ENCODE measurements at regions not wholly inside any gene's neighbourhood (a gene's known extent, or its start where the extent isn't known, plus 50 kb on each side); places are given as distances from the start of the nearest gene placed in this dataset.

DNA sequence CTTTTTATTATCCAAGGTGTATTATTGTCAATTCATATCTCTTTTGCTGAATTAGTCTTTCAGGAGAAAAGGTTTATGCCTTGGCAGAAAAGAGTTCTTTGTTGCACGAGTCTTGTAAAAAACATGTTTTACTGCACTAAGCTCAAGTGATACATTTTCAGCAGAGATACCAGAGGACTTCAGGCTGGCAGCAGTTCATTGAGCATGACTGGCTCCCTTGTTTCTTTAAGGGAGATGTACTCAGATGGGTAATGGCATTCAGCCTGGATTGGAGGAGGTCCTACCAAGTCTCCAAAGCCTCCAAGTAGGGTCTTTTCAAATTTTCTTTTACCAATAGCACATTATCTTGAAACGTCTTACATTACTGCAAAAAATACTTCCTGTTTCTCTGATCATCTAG, 400.1 kb downstream of the NSUN3 start:
- Histone ChIP-seq H3K27ac (ENCODE audit: insufficient read depth in 1 of 2, low read depth in 1 of 2, low read length in 2 of 2, poor library complexity in 1 of 2, severe bottlenecking in 2 of 2) (no peak overlapping the region), H3K36me3 (ENCODE audit: control insufficient read depth in 4 of 4, insufficient read depth in 4 of 4, low read length in 3 of 4) (no peaks in the 10 kb centered on the region), H3K27me3 (replicated peaks in 2 of 5; ENCODE audit: control insufficient read depth in 4 of 5, insufficient read depth in 5 of 5, low read length in 4 of 5) (no peaks in the 10 kb centered on the region), H3K4me1 (ENCODE audit: control extremely low read depth in 1 of 4, control insufficient read depth in 4 of 4, insufficient read depth in 4 of 4, low read length in 3 of 4) (no peaks in the 10 kb centered on the region), H3K4me3 (ENCODE audit: control insufficient read depth in 1 of 7, extremely low read depth in 1 of 7, insufficient read depth in 4 of 7, low read depth in 2 of 7, low read length in 6 of 7) (no peak overlapping the region), H3K9me3 (ENCODE audit: control extremely low read depth in 1 of 5, control insufficient read depth in 4 of 5, insufficient read depth in 2 of 5, low read depth in 1 of 5, low read length in 4 of 5) (no peaks in the 10 kb centered on the region)
- CTCF ChIA-PET, result no interaction called here
- DNase-seq, result no peak
- POLR2A ChIA-PET, result no interaction called here
- WGBS (ENCODE audit: insufficient coverage), result 56% methylated on average over 2 of the region's 2 CpGs

DNA sequence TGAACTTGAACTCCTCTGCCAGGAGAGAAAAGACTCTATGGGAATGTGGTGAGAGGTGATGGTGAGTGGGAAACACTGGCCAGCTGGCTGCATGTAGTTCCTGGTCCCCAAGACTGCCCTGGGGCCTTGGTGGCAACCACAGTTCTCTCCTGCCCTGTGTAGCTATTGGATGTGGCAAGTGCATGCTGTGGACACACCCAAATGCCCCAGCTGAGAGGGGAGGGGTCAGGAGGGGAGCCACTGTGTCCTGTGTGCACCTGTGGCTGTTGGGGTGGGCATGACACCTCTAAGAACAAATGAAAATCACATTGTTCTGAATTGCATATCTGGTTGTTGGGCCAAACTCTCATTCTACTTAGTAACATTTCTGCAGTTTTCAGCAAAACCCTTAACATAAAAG, 409.6 kb downstream of the NSUN3 start:
- no peaks in the 10 kb centered on the region for H3K27me3 ChIP-seq (replicated peaks in 2 of 5; ENCODE audit: control insufficient read depth in 4 of 5, insufficient read depth in 5 of 5, low read length in 4 of 5)
- no peak for DNase-seq
- H3K4me1 ChIP-seq (ENCODE audit: control extremely low read depth in 1 of 4, control insufficient read depth in 4 of 4, insufficient read depth in 4 of 4, low read length in 3 of 4), result no peaks in the 10 kb centered on the region
- POLR2A ChIA-PET, result no interaction called here
- no peak overlapping the region for H3K4me3 ChIP-seq (ENCODE audit: control insufficient read depth in 1 of 7, extremely low read depth in 1 of 7, insufficient read depth in 4 of 7, low read depth in 2 of 7, low read length in 6 of 7)
- CTCF ChIA-PET, result no interaction called here
- H3K36me3 ChIP-seq (ENCODE audit: control insufficient read depth in 4 of 4, insufficient read depth in 4 of 4, low read length in 3 of 4), result no peaks in the 10 kb centered on the region
- no peak overlapping the region for H3K27ac ChIP-seq (ENCODE audit: insufficient read depth in 1 of 2, low read depth in 1 of 2, low read length in 2 of 2, poor library complexity in 1 of 2, severe bottlenecking in 2 of 2)
- H3K9me3 ChIP-seq (ENCODE audit: control extremely low read depth in 1 of 5, control insufficient read depth in 4 of 5, insufficient read depth in 2 of 5, low read depth in 1 of 5, low read length in 4 of 5), result peaks cover 1 to 19% (median 7%) of the 10 kb centered on the region in 5 experiments

GRCh38 chr3:94481226-94481898, 418.5 kb downstream of the NSUN3 start:
- CTCF ChIA-PET, result no interaction called here
- H3K27me3 ChIP-seq (replicated peaks in 2 of 5; ENCODE audit: control insufficient read depth in 4 of 5, insufficient read depth in 5 of 5, low read length in 4 of 5), result no peaks in the 10 kb centered on the region
- H3K36me3 ChIP-seq (ENCODE audit: control insufficient read depth in 4 of 4, insufficient read depth in 4 of 4, low read length in 3 of 4), result no peaks in the 10 kb centered on the region
- no peak overlapping the region for H3K27ac ChIP-seq (ENCODE audit: insufficient read depth in 1 of 2, low read depth in 1 of 2, low read length in 2 of 2, poor library complexity in 1 of 2, severe bottlenecking in 2 of 2)
- peaks cover 0 to 3% (median 0%) of the 10 kb centered on the region in 5 experiments for H3K9me3 ChIP-seq (ENCODE audit: control extremely low read depth in 1 of 5, control insufficient read depth in 4 of 5, insufficient read depth in 2 of 5, low read depth in 1 of 5, low read length in 4 of 5)
- H3K4me3 ChIP-seq (ENCODE audit: control insufficient read depth in 1 of 7, extremely low read depth in 1 of 7, insufficient read depth in 4 of 7, low read depth in 2 of 7, low read length in 6 of 7), result no peak overlapping the region
- DNase-seq, result no peak
- POLR2A ChIA-PET, result no interaction called here
- no peaks in the 10 kb centered on the region for H3K4me1 ChIP-seq (ENCODE audit: control extremely low read depth in 1 of 4, control insufficient read depth in 4 of 4, insufficient read depth in 4 of 4, low read length in 3 of 4)
- WGBS (ENCODE audit: insufficient coverage), result 88% methylated on average over 1 of the region's 3 CpGs

DNA sequence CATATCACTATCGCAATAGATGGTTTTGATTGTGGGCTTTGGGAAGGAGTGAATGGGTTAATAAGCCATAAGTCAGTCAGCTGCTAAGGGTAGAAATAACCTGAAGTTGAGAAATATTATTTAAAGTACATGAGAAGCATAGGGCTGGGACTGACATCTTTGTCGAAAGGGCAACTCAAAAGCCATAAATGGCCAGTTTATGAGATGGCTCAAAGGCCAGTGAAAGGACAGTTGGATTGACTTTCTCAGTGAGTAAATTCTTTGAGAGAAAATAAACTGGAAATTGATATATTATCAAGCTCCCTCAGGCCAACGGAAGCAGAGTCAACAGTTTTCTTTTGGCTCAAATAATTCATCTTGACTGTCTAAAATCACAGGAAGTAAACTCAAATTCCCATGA, 419.8 kb downstream of the NSUN3 start:
- no peak overlapping the region for H3K27ac ChIP-seq (ENCODE audit: insufficient read depth in 1 of 2, low read depth in 1 of 2, low read length in 2 of 2, poor library complexity in 1 of 2, severe bottlenecking in 2 of 2)
- H3K9me3 ChIP-seq (ENCODE audit: control extremely low read depth in 1 of 5, control insufficient read depth in 4 of 5, insufficient read depth in 2 of 5, low read depth in 1 of 5, low read length in 4 of 5), result no peaks in the 10 kb centered on the region
- CTCF ChIA-PET, result no interaction called here
- no peak overlapping the region for H3K4me3 ChIP-seq (ENCODE audit: control insufficient read depth in 1 of 7, extremely low read depth in 1 of 7, insufficient read depth in 4 of 7, low read depth in 2 of 7, low read length in 6 of 7)
- H3K36me3 ChIP-seq (ENCODE audit: control insufficient read depth in 4 of 4, insufficient read depth in 4 of 4, low read length in 3 of 4), result no peaks in the 10 kb centered on the region
- H3K4me1 ChIP-seq (ENCODE audit: control extremely low read depth in 1 of 4, control insufficient read depth in 4 of 4, insufficient read depth in 4 of 4, low read length in 3 of 4), result no peaks in the 10 kb centered on the region
- 100% methylated on average over 2 of the region's 3 CpGs for whole genome bisulfite sequencing (ENCODE audit: insufficient coverage)
- no peak for DNase-seq
- no peaks in the 10 kb centered on the region for H3K27me3 ChIP-seq (replicated peaks in 2 of 5; ENCODE audit: control insufficient read depth in 4 of 5, insufficient read depth in 5 of 5, low read length in 4 of 5)
- POLR2A ChIA-PET, result no interaction called here

DNA sequence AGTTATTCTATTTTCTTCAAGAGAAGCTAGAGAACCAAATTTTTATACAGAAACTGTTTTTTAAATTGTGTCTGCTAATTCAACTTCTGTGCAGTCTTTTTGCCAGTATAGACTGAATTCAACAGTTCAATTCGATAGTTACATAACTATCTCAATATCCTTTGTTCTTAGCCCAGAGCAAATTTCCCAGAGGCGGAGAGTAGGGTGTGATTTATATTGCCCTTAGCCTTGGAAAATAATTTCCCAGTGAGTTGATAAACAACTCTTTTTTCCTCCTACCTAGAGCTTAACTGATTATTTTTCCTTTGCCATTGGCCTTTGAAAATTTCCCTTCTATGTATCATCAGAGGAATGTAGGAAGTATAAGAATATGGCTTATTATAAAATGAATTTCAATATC, 420.5 kb downstream of the NSUN3 start:
- H3K4me3 ChIP-seq (ENCODE audit: control insufficient read depth in 1 of 7, extremely low read depth in 1 of 7, insufficient read depth in 4 of 7, low read depth in 2 of 7, low read length in 6 of 7), result no peak overlapping the region
- no peaks in the 10 kb centered on the region for H3K27me3 ChIP-seq (replicated peaks in 2 of 5; ENCODE audit: control insufficient read depth in 4 of 5, insufficient read depth in 5 of 5, low read length in 4 of 5)
- no peak for DNase-seq
- H3K4me1 ChIP-seq (ENCODE audit: control extremely low read depth in 1 of 4, control insufficient read depth in 4 of 4, insufficient read depth in 4 of 4, low read length in 3 of 4), result no peaks in the 10 kb centered on the region
- no CpG with 5 or more reads among the region's 2 CpGs for WGBS (ENCODE audit: insufficient coverage)
- ChIA-PET POLR2A (no interaction called here), CTCF (no interaction called here)
- no peak overlapping the region for H3K27ac ChIP-seq (ENCODE audit: insufficient read depth in 1 of 2, low read depth in 1 of 2, low read length in 2 of 2, poor library complexity in 1 of 2, severe bottlenecking in 2 of 2)
- H3K9me3 ChIP-seq (ENCODE audit: control extremely low read depth in 1 of 5, control insufficient read depth in 4 of 5, insufficient read depth in 2 of 5, low read depth in 1 of 5, low read length in 4 of 5), result no peaks in the 10 kb centered on the region
- H3K36me3 ChIP-seq (ENCODE audit: control insufficient read depth in 4 of 4, insufficient read depth in 4 of 4, low read length in 3 of 4), result no peaks in the 10 kb centered on the region

GRCh38 chr3:94494992-94495391, 432.1 kb downstream of the NSUN3 start:
- Histone ChIP-seq H3K27me3 (replicated peaks in 2 of 5; ENCODE audit: control insufficient read depth in 4 of 5, insufficient read depth in 5 of 5, low read length in 4 of 5) (no peaks in the 10 kb centered on the region), H3K27ac (ENCODE audit: insufficient read depth in 1 of 2, low read depth in 1 of 2, low read length in 2 of 2, poor library complexity in 1 of 2, severe bottlenecking in 2 of 2) (no peak overlapping the region), H3K4me1 (ENCODE audit: control extremely low read depth in 1 of 4, control insufficient read depth in 4 of 4, insufficient read depth in 4 of 4, low read length in 3 of 4) (no peaks in the 10 kb centered on the region), H3K4me3 (ENCODE audit: control insufficient read depth in 1 of 7, extremely low read depth in 1 of 7, insufficient read depth in 4 of 7, low read depth in 2 of 7, low read length in 6 of 7) (no peak overlapping the region), H3K36me3 (ENCODE audit: control insufficient read depth in 4 of 4, insufficient read depth in 4 of 4, low read length in 3 of 4) (no peaks in the 10 kb centered on the region), H3K9me3 (ENCODE audit: control extremely low read depth in 1 of 5, control insufficient read depth in 4 of 5, insufficient read depth in 2 of 5, low read depth in 1 of 5, low read length in 4 of 5) (no peaks in the 10 kb centered on the region)
- ChIA-PET POLR2A (no interaction called here), CTCF (no interaction called here)
- no peak for DNase-seq

DNA sequence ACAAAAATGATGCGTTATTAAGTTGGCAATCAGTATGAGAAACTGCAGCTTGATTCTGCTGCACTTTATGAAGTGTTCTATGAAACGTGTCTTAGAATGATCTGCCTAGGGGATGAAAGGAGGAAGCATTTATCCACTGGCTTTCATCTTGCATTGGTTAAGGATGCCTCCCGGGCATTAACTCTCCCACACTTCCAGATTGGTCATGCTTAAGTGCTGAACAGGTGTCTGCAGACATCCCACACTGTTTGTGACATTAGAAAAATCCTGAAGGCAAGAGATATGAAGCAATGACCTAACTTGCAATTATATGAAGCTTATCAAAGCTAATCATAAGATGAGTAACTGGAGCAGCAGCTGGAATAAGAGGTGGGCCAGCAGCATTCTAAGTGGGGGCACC, 437.3 kb downstream of the NSUN3 start:
- ChIA-PET CTCF (no interaction called here), POLR2A (no interaction called here)
- H3K27ac ChIP-seq (ENCODE audit: insufficient read depth in 1 of 2, low read depth in 1 of 2, low read length in 2 of 2, poor library complexity in 1 of 2, severe bottlenecking in 2 of 2), result no peak overlapping the region
- 95% methylated on average over 2 of the region's 3 CpGs for WGBS (ENCODE audit: insufficient coverage)
- no peaks in the 10 kb centered on the region for H3K36me3 ChIP-seq (ENCODE audit: control insufficient read depth in 4 of 4, insufficient read depth in 4 of 4, low read length in 3 of 4)
- no peaks in the 10 kb centered on the region for H3K4me1 ChIP-seq (ENCODE audit: control extremely low read depth in 1 of 4, control insufficient read depth in 4 of 4, insufficient read depth in 4 of 4, low read length in 3 of 4)
- no peak overlapping the region for H3K4me3 ChIP-seq (ENCODE audit: control insufficient read depth in 1 of 7, extremely low read depth in 1 of 7, insufficient read depth in 4 of 7, low read depth in 2 of 7, low read length in 6 of 7)
- peaks cover 0 to 11% (median 0%) of the 10 kb centered on the region in 5 experiments for H3K9me3 ChIP-seq (ENCODE audit: control extremely low read depth in 1 of 5, control insufficient read depth in 4 of 5, insufficient read depth in 2 of 5, low read depth in 1 of 5, low read length in 4 of 5)
- no peak for DNase-seq
- H3K27me3 ChIP-seq (replicated peaks in 2 of 5; ENCODE audit: control insufficient read depth in 4 of 5, insufficient read depth in 5 of 5, low read length in 4 of 5), result no peaks in the 10 kb centered on the region
